DOHH2 (cell line): ENCODE measurements at regions not wholly inside any gene's neighbourhood (a gene's known extent, or its start where the extent isn't known, plus 50 kb on each side); places are given as distances from the start of the nearest gene placed in this dataset.

Experiments used
- H3F3A ChIP-seq: fragments of 200-600 bp; sonication (generic), shearing (Covaris generic); 2 replicates; pipeline ENCODE4 v1.6.0; 2016; ENCODE audit warnings: antibody characterized with exemption, mild to moderate bottlenecking; ENCODE audit not compliant: control insufficient read depth, insufficient read depth
- H3K27ac ChIP-seq: fragments of 200-600 bp; sonication (generic); 2 replicates; pipeline ENCODE4 v1.5.1; 2014; ENCODE audit warnings: low read depth, mild to moderate bottlenecking, low read length, moderate library complexity
- H3K27me3 ChIP-seq: fragments of 200-600 bp; sonication (generic); 2 replicates; pipeline ENCODE4 v1.6.1; 2014; ENCODE audit warnings: mild to moderate bottlenecking, low read length, mixed read lengths; ENCODE audit not compliant: control insufficient read depth
- H3K36me3 ChIP-seq: fragments of 200-600 bp; sonication (generic); 2 replicates; pipeline ENCODE4 v1.6.1; 2014; ENCODE audit warnings: mild to moderate bottlenecking, low read length, moderate library complexity, mixed read lengths; ENCODE audit not compliant: control insufficient read depth
- H3K4me1 ChIP-seq: fragments of 200-600 bp; sonication (generic); 2 replicates; pipeline ENCODE4 v1.6.1; 2014; ENCODE audit warnings: mild to moderate bottlenecking, low read length, mixed read lengths; ENCODE audit not compliant: control insufficient read depth
- H3K4me2 ChIP-seq: fragments of 200-600 bp; sonication (generic); 2 replicates; pipeline ENCODE4 v1.6.0; 2014; ENCODE audit warnings: mild to moderate bottlenecking, low read length, moderate library complexity
- H3K4me3 ChIP-seq: fragments of 200-600 bp; sonication (generic); 2 replicates; pipeline ENCODE4 v1.5.1; 2014; ENCODE audit warnings: mild to moderate bottlenecking, low read length, mixed read lengths
- H3K79me2 ChIP-seq: fragments of 200-600 bp; sonication (generic); 2 replicates; pipeline ENCODE4 v1.6.1; 2014; ENCODE audit warnings: mild to moderate bottlenecking, low read length, mixed read lengths; ENCODE audit not compliant: control insufficient read depth
- H3K9me2 ChIP-seq: fragments of 200-600 bp; sonication (generic); replicated peaks from 2 replicates; pipeline ENCODE4 v1.6.1; 2014; ENCODE audit warnings: mild to moderate bottlenecking, low read length, mixed read lengths; ENCODE audit not compliant: control insufficient read depth
- H3K9me3 ChIP-seq: fragments of 200-600 bp; sonication (generic); 2 replicates; pipeline ENCODE4 v1.6.1; 2014; ENCODE audit warnings: antibody characterized with exemption, low read length, mixed read lengths; ENCODE audit not compliant: control insufficient read depth, insufficient read depth
- H4K20me1 ChIP-seq: fragments of 200-600 bp; sonication (generic); 2 replicates; pipeline ENCODE4 v1.6.0; 2014; ENCODE audit warnings: low read depth, mild to moderate bottlenecking, antibody characterized with exemption, low read length, moderate library complexity; ENCODE audit not compliant: control insufficient read depth, insufficient read depth
- EZH2phosphoT487 ChIP-seq: fragments of 200-600 bp; sonication (generic); IDR thresholded peaks from 2 replicates; pipeline ENCODE4 v1.6.1; 2017; ENCODE audit warnings: borderline replicate concordance, mild to moderate bottlenecking, antibody characterized with exemption, low read length, moderate library complexity, mixed read lengths
- TF ChIP-seq, protein P1 (sequence below): fragments of 200-600 bp; sonication (generic); IDR thresholded peaks from one replicate; pipeline ENCODE4 v1.5.1; 2014; ENCODE audit warnings: antibody characterized with exemption, mild to moderate bottlenecking, low read depth, low read length; ENCODE audit not compliant: poor library complexity, severe bottlenecking

GRCh38 chr12:84636801-84637290 lies 275.8 kb downstream of the SLC6A15 start:
- no peaks in the 10 kb centered on the region for H3K36me3 ChIP-seq
- no peaks in the 10 kb centered on the region for H3K27me3 ChIP-seq
- H3K27ac ChIP-seq = no peak overlapping the region
- no peaks in the 10 kb centered on the region for H4K20me1 ChIP-seq
- no peaks in the 10 kb centered on the region for H3K9me3 ChIP-seq
- no peaks in the 10 kb centered on the region for H3K79me2 ChIP-seq
- TF ChIP-seq, protein P1, sequence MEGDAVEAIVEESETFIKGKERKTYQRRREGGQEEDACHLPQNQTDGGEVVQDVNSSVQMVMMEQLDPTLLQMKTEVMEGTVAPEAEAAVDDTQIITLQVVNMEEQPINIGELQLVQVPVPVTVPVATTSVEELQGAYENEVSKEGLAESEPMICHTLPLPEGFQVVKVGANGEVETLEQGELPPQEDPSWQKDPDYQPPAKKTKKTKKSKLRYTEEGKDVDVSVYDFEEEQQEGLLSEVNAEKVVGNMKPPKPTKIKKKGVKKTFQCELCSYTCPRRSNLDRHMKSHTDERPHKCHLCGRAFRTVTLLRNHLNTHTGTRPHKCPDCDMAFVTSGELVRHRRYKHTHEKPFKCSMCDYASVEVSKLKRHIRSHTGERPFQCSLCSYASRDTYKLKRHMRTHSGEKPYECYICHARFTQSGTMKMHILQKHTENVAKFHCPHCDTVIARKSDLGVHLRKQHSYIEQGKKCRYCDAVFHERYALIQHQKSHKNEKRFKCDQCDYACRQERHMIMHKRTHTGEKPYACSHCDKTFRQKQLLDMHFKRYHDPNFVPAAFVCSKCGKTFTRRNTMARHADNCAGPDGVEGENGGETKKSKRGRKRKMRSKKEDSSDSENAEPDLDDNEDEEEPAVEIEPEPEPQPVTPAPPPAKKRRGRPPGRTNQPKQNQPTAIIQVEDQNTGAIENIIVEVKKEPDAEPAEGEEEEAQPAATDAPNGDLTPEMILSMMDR = no peak
- TF ChIP-seq EZH2phosphoT487 = no peak
- no peak overlapping the region for H3K4me3 ChIP-seq
- no peaks in the 10 kb centered on the region for H3K4me1 ChIP-seq
- no peak overlapping the region for H3K4me2 ChIP-seq
- H3F3A ChIP-seq = no peaks in the 10 kb centered on the region
- H3K9me2 ChIP-seq = no peaks in the 10 kb centered on the region

DNA sequence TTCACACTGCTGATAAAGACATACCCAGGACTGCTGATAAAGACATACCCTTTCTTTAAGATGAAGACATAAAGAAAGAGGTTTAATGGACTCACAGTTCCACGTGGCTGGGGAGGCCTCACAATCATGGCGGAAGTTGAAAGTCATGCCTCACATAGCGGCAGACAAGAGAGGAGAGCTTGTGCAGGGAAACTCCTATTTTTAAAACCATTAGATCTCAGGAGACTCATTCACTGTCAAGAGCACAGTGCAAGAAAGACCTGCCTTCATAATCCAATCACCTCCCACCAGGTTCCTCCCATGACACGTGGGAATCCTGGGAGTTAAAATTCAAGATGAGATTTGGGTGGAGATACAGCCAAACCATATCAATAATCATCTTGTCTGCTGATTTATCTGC lies 278.1 kb downstream of the SLC6A15 start:
- H3K27ac ChIP-seq = no peak overlapping the region
- no peaks in the 10 kb centered on the region for H3K36me3 ChIP-seq
- no peaks in the 10 kb centered on the region for H3K9me2 ChIP-seq
- no peaks in the 10 kb centered on the region for H3K4me1 ChIP-seq
- TF ChIP-seq, protein P1 = no peak
- no peak for TF ChIP-seq EZH2phosphoT487
- no peaks in the 10 kb centered on the region for H3K27me3 ChIP-seq
- no peaks in the 10 kb centered on the region for H3K79me2 ChIP-seq
- no peaks in the 10 kb centered on the region for H4K20me1 ChIP-seq
- H3F3A ChIP-seq = no peaks in the 10 kb centered on the region
- no peak overlapping the region for H3K4me2 ChIP-seq
- H3K4me3 ChIP-seq = no peak overlapping the region
- H3K9me3 ChIP-seq = no peaks in the 10 kb centered on the region

DNA sequence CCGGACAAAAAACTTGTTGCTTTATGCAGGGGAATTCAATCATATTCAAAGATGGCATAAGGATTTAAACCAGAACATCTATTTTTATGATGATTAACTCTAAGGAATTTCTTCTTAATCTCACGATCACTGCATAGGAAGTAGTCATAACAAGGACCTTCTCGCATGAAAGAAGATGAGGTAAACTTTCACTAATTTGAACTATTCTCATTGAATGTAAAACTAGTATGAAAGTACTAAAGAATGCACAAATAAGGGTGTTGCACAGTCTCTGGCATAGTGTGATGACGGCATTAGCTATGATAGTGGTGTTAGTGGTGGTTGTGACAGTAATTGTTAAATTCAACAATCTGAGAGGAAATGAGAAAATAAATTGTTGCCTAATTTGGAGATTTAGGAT lies 280.0 kb downstream of the SLC6A15 start:
- Histone ChIP-seq H3K9me3 (no peaks in the 10 kb centered on the region), H3K4me1 (no peaks in the 10 kb centered on the region), H3K4me2 (no peak overlapping the region), H3K4me3 (no peak overlapping the region), H3K36me3 (no peaks in the 10 kb centered on the region), H3F3A (no peaks in the 10 kb centered on the region), H3K79me2 (no peaks in the 10 kb centered on the region), H4K20me1 (no peaks in the 10 kb centered on the region), H3K27me3 (no peaks in the 10 kb centered on the region), H3K27ac (no peak overlapping the region), H3K9me2 (no peaks in the 10 kb centered on the region)
- TF ChIP-seq EZH2phosphoT487 = no peak
- TF ChIP-seq, protein P1 = no peak
